GM19043 (cell line): ENCODE measurements at regions not wholly inside any gene's neighbourhood (a gene's known extent, or its start where the extent isn't known, plus 50 kb on each side); places are given as distances from the start of the nearest gene placed in this dataset.
"Not testable (repeated sequence)": the region's sequence is repeated elsewhere in the genome, so short reads cannot be mapped to it uniquely, and the experiment has no call there.

Source experiments
- ATAC-seq: cut with Tn5 transposase; IDR thresholded peaks from one replicate; pipeline ENCODE4 v1.9.1; 2021; ENCODE audit warnings: low read depth; ENCODE audit not compliant: unreplicated experiment

GRCh38 chr13:62537593-62537992 lies 1121.9 kb upstream of the PCDH20 start:
- no peak for ATAC-seq

GRCh38 chr13:62525652-62526051 lies 1110.0 kb upstream of the PCDH20 start:
- no peak for ATAC-seq

- no peak for ATAC-seq
Observed at GRCh38 chr13:62524498-62524897, 1108.8 kb upstream of the PCDH20 start.

GRCh38 chr13:62524061-62524460 lies 1108.4 kb upstream of the PCDH20 start:
- no peak for ATAC-seq

- ATAC-seq: peak; percentile 83
Observed at GRCh38 chr13:62512194-62513141, 1096.8 kb upstream of the PCDH20 start.

GRCh38 chr13:62510906-62511655 lies 1095.4 kb upstream of the PCDH20 start:
- no peak for ATAC-seq

- ATAC-seq: no peak
Observed at GRCh38 chr13:62502588-62502987, 1086.9 kb upstream of the PCDH20 start.

GRCh38 chr13:62489731-62490130 lies 1074.1 kb upstream of the PCDH20 start:
- no peak for ATAC-seq

- no peak for ATAC-seq
Observed at GRCh38 chr13:62483774-62484173, 1068.1 kb upstream of the PCDH20 start.

GRCh38 chr13:62482351-62482750 lies 1066.7 kb upstream of the PCDH20 start:
- no peak for ATAC-seq

- ATAC-seq: no peak
Observed at GRCh38 chr13:62473944-62474237, 1058.2 kb upstream of the PCDH20 start.

GRCh38 chr13:62473190-62473943 lies 1057.7 kb upstream of the PCDH20 start:
- ATAC-seq: no peak

GRCh38 chr13:62453761-62454160 lies 1038.1 kb upstream of the PCDH20 start:
- ATAC-seq: no peak

- ATAC-seq: no peak
Observed at GRCh38 chr13:62450759-62451158, 1035.1 kb upstream of the PCDH20 start.

GRCh38 chr13:62447771-62448382 lies 1032.2 kb upstream of the PCDH20 start:
- ATAC-seq: not testable (repeated sequence)

- no peak for ATAC-seq
Observed at GRCh38 chr13:62444805-62445204, 1029.2 kb upstream of the PCDH20 start.

GRCh38 chr13:62434081-62434480 lies 1018.4 kb upstream of the PCDH20 start:
- no peak for ATAC-seq

- no peak for ATAC-seq
Observed at GRCh38 chr13:62433660-62434059, 1018.0 kb upstream of the PCDH20 start.

- no peak for ATAC-seq
Observed at GRCh38 chr13:62432906-62433305, 1017.3 kb upstream of the PCDH20 start.

- ATAC-seq: no peak
Observed at GRCh38 chr13:62432295-62432694, 1016.6 kb upstream of the PCDH20 start.

- ATAC-seq: no peak
Observed at GRCh38 chr13:62431852-62432251, 1016.2 kb upstream of the PCDH20 start.
